ENCODE measurements at regions not wholly inside any gene's neighbourhood (a gene's known extent, or its start where the extent isn't known, plus 50 kb on each side); places are given as distances from the start of the nearest gene placed in this dataset.

DNA sequence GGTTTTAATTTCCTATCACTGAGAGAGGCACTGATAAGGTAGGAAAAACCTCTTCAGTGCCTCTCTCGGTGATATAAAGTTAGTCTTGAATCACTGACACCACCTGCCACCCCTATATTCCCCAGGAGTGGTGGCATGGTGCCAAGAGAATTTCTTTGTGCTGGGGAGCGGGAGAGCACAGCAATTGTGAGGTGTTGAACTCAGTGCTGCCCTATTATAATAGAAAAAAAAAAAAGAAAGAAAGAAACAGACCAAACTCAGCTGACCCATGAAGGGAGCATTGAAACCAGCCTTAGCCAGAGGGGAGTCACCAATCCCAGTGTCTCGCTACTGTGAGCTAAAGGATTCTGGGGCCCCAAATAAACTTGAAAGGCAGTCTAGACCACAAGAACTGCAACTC lies 201.4 kb upstream of the STT3B start:
- Histone ChIP-seq H3K27ac (no peak overlapping the region), H3K36me3 (replicated peaks; ENCODE audit: insufficient read depth, low read depth) (no peaks in the 10 kb centered on the region), H4K20me1 (ENCODE audit: insufficient read depth, poor library complexity, severe bottlenecking) (no peaks in the 10 kb centered on the region), H3K9me2 (replicated peaks; ENCODE audit: insufficient read depth) (no peaks in the 10 kb centered on the region), H2AFZ (no peak overlapping the region), H3K4me1 (ENCODE audit: insufficient read depth) (no peaks in the 10 kb centered on the region), H3K27me3 (no peaks in the 10 kb centered on the region), H3K79me2 (no peaks in the 10 kb centered on the region), H3K4me2 (no peak overlapping the region), H3K9me3 (ENCODE audit: low read depth) (no peaks in the 10 kb centered on the region), H3K4me3 (no peak overlapping the region)
- TF ChIP-seq EZH2phosphoT487 (IDR thresholded peaks at IDR 0.05; ENCODE audit: low read depth, severe bottlenecking, unreplicated experiment) (no peak), EZH2 (IDR thresholded peaks at IDR 0.05; ENCODE audit: borderline replicate concordance) (no peak)
- TF ChIP-seq, protein P1, sequence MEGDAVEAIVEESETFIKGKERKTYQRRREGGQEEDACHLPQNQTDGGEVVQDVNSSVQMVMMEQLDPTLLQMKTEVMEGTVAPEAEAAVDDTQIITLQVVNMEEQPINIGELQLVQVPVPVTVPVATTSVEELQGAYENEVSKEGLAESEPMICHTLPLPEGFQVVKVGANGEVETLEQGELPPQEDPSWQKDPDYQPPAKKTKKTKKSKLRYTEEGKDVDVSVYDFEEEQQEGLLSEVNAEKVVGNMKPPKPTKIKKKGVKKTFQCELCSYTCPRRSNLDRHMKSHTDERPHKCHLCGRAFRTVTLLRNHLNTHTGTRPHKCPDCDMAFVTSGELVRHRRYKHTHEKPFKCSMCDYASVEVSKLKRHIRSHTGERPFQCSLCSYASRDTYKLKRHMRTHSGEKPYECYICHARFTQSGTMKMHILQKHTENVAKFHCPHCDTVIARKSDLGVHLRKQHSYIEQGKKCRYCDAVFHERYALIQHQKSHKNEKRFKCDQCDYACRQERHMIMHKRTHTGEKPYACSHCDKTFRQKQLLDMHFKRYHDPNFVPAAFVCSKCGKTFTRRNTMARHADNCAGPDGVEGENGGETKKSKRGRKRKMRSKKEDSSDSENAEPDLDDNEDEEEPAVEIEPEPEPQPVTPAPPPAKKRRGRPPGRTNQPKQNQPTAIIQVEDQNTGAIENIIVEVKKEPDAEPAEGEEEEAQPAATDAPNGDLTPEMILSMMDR (IDR thresholded peaks at IDR 0.05; ENCODE audit: poor library complexity), result no peak
- WGBS (ENCODE audit: low lambda C conversion rate, missing lambda C conversion rate), result 89% methylated on average over 3 of the region's 3 CpGs
- no peak for DNase-seq (ENCODE audit: low spot score)

DNA sequence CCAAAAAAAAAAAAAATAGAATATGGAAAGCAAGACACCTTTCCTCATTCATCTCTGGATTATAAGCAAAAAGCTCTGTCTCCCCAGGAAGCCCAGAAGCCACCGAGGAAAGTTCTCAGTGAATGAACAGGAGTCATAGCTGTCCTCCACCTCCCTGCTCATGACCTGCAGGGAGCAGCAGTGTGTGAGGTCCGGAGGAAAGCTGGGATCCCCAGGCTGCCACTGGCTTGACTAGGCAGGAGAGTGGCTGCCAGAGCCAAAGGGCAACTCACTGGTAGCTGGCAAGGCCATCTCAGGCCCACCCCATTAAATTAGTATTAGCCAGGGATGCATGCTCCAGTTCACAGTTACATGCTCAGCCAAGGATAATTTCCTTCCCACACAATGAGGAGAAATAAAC lies 191.6 kb upstream of the STT3B start:
- H4K20me1 ChIP-seq (ENCODE audit: insufficient read depth, poor library complexity, severe bottlenecking), result no peaks in the 10 kb centered on the region
- H3K36me3 ChIP-seq (replicated peaks; ENCODE audit: insufficient read depth, low read depth), result no peaks in the 10 kb centered on the region
- TF ChIP-seq EZH2phosphoT487 (IDR thresholded peaks at IDR 0.05; ENCODE audit: low read depth, severe bottlenecking, unreplicated experiment) (no peak), EZH2 (IDR thresholded peaks at IDR 0.05; ENCODE audit: borderline replicate concordance) (no peak)
- TF ChIP-seq, protein P1 (IDR thresholded peaks at IDR 0.05; ENCODE audit: poor library complexity), result peak; percentile 18
- no peak overlapping the region for H2AFZ ChIP-seq
- no peak overlapping the region for H3K27ac ChIP-seq
- no peaks in the 10 kb centered on the region for H3K4me1 ChIP-seq (ENCODE audit: insufficient read depth)
- H3K4me2 ChIP-seq, result no peak overlapping the region
- peak; percentile 10 for DNase-seq (ENCODE audit: low spot score)
- no peak overlapping the region for H3K4me3 ChIP-seq
- H3K79me2 ChIP-seq, result no peaks in the 10 kb centered on the region
- H3K9me3 ChIP-seq (ENCODE audit: low read depth), result no peaks in the 10 kb centered on the region
- 32% methylated on average over 2 of the region's 2 CpGs for WGBS (ENCODE audit: low lambda C conversion rate, missing lambda C conversion rate)
- no peaks in the 10 kb centered on the region for H3K27me3 ChIP-seq
- H3K9me2 ChIP-seq (replicated peaks; ENCODE audit: insufficient read depth), result no peaks in the 10 kb centered on the region

DNA sequence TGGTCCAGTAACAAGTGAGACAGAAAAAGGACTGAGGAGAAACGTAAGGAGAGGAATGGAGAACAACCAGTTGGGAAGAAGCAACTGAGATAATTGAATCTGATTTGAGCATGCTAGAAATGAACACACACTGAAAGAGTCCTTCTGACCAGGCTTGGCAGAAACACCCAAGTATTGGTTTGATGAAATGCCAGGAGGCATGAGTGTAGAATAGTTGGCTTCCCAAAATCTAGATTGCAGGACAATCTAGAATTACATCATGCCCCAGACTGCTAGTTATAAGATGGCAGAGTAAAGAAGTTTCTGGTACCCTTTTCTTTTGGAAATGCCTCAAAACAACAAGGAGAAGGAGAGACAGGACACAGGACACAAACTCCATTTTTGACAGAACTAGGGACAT lies 189.7 kb upstream of the STT3B start:
- Histone ChIP-seq H3K4me1 (ENCODE audit: insufficient read depth) (no peaks in the 10 kb centered on the region), H3K27ac (no peak overlapping the region), H3K9me2 (replicated peaks; ENCODE audit: insufficient read depth) (no peaks in the 10 kb centered on the region), H3K27me3 (no peaks in the 10 kb centered on the region), H3K4me3 (no peak overlapping the region), H4K20me1 (ENCODE audit: insufficient read depth, poor library complexity, severe bottlenecking) (no peaks in the 10 kb centered on the region), H2AFZ (no peak overlapping the region), H3K79me2 (no peaks in the 10 kb centered on the region), H3K9me3 (ENCODE audit: low read depth) (no peaks in the 10 kb centered on the region), H3K4me2 (no peak overlapping the region), H3K36me3 (replicated peaks; ENCODE audit: insufficient read depth, low read depth) (no peaks in the 10 kb centered on the region)
- WGBS (ENCODE audit: low lambda C conversion rate, missing lambda C conversion rate), result 97% methylated on average over 1 of the region's 1 CpG
- no peak for DNase-seq (ENCODE audit: low spot score)
- no peak for TF ChIP-seq EZH2 (IDR thresholded peaks at IDR 0.05; ENCODE audit: borderline replicate concordance)
- TF ChIP-seq EZH2phosphoT487 (IDR thresholded peaks at IDR 0.05; ENCODE audit: low read depth, severe bottlenecking, unreplicated experiment), result no peak

DNA sequence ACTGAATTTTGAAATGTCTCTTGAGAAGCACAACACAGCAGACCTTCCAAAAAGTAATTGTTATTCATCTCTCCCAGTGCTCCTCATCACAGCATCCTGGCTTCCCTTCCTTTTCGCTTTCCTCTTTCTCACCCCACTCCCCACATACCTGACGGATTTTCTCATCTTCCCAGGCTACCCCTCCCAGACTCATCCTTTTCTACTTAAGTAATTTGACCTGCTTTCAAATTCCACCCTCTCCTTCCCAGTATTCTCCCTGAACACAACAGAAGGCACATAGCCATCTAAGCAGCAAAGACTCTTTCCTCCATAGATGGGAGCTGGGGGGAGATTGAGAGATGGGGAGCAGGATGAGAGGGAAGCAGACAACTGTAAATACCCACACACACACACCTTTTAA lies 187.1 kb upstream of the STT3B start:
- H3K79me2 ChIP-seq, result no peaks in the 10 kb centered on the region
- no peak overlapping the region for H2AFZ ChIP-seq
- H3K9me3 ChIP-seq (ENCODE audit: low read depth), result no peaks in the 10 kb centered on the region
- H3K4me3 ChIP-seq, result no peak overlapping the region
- DNase-seq (ENCODE audit: low spot score), result no peak
- no peak overlapping the region for H3K27ac ChIP-seq
- H3K9me2 ChIP-seq (replicated peaks; ENCODE audit: insufficient read depth), result no peaks in the 10 kb centered on the region
- 77% methylated on average over 2 of the region's 2 CpGs for WGBS (ENCODE audit: low lambda C conversion rate, missing lambda C conversion rate)
- TF ChIP-seq, protein P1 (IDR thresholded peaks at IDR 0.05; ENCODE audit: poor library complexity), result no peak
- no peak for TF ChIP-seq EZH2phosphoT487 (IDR thresholded peaks at IDR 0.05; ENCODE audit: low read depth, severe bottlenecking, unreplicated experiment)
- no peaks in the 10 kb centered on the region for H4K20me1 ChIP-seq (ENCODE audit: insufficient read depth, poor library complexity, severe bottlenecking)
- H3K4me2 ChIP-seq, result no peak overlapping the region
- no peaks in the 10 kb centered on the region for H3K27me3 ChIP-seq
- H3K4me1 ChIP-seq (ENCODE audit: insufficient read depth), result no peaks in the 10 kb centered on the region
- no peaks in the 10 kb centered on the region for H3K36me3 ChIP-seq (replicated peaks; ENCODE audit: insufficient read depth, low read depth)
